Epithelial cell of proximal tubule (primary cell): ENCODE measurements at regions not wholly inside any gene's neighbourhood (a gene's known extent, or its start where the extent isn't known, plus 50 kb on each side); places are given as distances from the start of the nearest gene placed in this dataset.

Experiments
- DNase-seq: peaks from one replicate; pipeline ENCODE4 v3.0.0-alpha.2; 2011; ENCODE audit warnings: low read depth
- H3K4me3 ChIP-seq: 2 replicates; pipeline ENCODE4 v1.5.1; 2011; ENCODE audit warnings: low read depth, mild to moderate bottlenecking, low read length
- TF ChIP-seq, protein P1 (sequence below): conservative IDR thresholded peaks from 2 replicates; pipeline ENCODE4 v1.5.1; 2012; ENCODE audit warnings: low read depth, mild to moderate bottlenecking, low read length

DNA sequence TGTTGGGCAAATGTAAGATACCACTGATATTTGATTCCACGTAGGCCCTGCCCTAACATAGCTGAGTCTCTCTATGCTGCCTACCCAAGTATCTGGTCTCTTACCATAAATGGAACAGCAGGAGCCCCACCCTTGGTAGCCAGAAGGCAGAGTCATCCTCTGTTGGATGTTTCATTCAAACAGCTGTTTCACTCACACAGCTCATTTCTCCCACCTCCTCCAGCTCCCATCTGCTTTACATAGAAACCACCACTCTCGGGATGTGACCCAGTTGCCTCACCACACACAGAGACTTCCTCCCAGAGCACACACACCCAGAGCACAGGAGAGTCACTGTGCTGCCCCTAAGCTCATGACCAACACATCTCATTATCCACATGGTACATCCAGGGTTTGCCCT, 165.3 kb downstream of the TMEM167A start:
- H3K4me3 ChIP-seq: no peak overlapping the region
- TF ChIP-seq, protein P1, sequence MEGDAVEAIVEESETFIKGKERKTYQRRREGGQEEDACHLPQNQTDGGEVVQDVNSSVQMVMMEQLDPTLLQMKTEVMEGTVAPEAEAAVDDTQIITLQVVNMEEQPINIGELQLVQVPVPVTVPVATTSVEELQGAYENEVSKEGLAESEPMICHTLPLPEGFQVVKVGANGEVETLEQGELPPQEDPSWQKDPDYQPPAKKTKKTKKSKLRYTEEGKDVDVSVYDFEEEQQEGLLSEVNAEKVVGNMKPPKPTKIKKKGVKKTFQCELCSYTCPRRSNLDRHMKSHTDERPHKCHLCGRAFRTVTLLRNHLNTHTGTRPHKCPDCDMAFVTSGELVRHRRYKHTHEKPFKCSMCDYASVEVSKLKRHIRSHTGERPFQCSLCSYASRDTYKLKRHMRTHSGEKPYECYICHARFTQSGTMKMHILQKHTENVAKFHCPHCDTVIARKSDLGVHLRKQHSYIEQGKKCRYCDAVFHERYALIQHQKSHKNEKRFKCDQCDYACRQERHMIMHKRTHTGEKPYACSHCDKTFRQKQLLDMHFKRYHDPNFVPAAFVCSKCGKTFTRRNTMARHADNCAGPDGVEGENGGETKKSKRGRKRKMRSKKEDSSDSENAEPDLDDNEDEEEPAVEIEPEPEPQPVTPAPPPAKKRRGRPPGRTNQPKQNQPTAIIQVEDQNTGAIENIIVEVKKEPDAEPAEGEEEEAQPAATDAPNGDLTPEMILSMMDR: no peak
- DNase-seq: no peak

DNA sequence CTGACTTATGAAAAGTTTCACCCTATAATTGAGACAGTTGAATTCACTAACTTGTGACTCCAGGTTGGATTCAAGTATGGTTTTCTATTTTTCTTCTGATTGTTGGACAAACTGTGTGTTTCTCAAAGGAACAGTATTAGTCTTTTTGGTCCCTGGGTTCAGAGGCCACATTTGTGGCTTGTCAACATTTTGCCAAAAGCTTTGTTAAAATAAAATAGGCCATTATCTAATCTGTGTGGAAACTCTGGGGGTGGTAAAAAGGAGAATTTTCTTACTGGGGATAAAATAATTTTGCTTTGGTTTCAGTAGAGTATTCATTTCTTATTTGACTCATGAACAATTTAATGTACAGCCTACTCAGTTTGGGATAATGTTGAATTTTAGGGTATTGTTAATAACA, 166.3 kb downstream of the TMEM167A start:
- TF ChIP-seq, protein P1: no peak
- no peak overlapping the region for H3K4me3 ChIP-seq
- DNase-seq: no peak

DNA sequence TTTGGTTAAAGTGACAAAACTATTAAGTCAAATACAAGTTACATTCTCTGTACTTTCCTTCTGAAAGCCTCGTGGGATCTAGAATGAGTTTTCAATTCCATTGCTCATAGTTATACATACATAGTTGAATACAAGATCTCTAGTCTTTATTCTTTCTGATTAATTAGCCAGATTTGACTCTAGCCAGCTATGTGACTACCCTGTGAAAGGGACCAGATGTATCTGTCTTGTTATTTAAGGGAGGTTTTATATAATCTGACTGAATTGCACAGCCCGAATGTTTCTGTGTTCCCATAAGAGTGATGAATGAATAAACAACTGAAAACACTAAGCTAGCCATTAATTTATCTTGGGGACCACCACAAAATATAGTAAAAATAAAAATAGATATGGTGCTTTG, 166.7 kb downstream of the TMEM167A start:
- no peak overlapping the region for H3K4me3 ChIP-seq
- TF ChIP-seq, protein P1: no peak
- no peak for DNase-seq

DNA sequence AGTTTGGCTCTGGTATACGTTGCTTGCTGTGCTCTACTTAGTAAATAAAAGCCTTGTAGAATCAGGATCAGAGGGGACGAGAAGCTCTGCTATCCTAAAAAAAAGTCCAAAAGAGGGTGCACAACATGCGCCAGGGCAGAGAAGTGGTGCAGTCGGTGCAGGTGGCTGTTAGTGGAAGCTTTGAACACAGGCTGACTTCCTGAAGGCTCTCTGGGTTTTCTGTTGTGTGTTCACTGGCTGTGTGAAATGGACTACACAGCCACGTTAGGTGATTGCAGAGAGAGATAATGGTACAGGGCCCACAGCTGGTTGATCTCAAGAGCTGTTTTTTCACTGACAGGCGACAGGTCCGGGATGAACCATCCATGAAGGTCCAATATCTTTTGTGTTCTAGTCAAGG, 167.4 kb downstream of the TMEM167A start:
- no peak for DNase-seq
- H3K4me3 ChIP-seq: no peak overlapping the region
- TF ChIP-seq, protein P1: no peak

DNA sequence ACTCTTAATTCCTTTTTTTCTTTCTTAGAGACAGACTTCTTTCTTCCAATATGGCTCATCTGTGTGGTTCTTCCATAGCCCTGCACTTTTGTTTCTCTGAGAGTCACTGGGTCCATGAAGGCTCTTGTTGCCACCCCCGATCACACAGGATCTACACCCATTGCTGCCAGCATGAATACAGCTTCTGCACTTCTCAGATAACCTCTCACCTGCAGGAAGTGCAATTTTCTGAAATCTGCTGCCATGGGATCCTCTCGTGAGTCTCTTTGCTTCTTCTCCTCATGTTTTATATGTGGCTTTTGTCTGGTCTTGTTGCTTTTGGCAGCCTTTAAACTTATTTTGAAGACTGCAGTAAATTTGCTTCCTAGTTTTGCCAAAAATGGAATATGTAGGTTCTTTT, 171.2 kb downstream of the TMEM167A start:
- DNase-seq: no peak
- no peak overlapping the region for H3K4me3 ChIP-seq
- TF ChIP-seq, protein P1: no peak

DNA sequence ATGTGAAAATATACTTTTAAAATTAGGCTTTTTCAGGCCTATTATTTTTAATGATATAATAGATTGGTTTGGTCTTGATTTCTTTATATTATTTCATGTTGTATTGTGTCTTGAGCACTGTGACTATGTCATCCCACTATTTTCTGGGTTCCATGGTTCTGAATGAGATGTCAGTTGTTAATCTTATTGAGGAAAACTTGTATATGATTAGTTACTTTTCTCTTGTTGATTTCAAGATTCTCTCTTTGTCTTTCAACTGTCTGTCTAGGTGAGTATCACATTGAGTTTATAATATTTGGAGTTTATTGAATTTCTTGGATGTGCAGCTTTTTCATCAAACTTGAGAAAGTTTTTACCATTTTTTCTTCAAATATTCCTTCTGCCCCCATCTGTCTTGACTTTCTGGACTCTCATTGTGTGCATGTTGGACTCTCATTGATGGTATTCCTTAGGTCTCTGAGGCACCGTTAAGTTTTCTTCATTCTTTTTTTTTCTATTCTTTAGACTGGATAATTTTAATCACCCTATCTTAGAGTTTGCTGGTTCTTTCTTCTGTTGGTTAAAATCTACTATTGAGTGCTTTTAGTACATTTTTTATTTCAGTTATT, 175.8 kb downstream of the TMEM167A start:
- TF ChIP-seq, protein P1: no peak
- no peak for DNase-seq
- no peak overlapping the region for H3K4me3 ChIP-seq

DNA sequence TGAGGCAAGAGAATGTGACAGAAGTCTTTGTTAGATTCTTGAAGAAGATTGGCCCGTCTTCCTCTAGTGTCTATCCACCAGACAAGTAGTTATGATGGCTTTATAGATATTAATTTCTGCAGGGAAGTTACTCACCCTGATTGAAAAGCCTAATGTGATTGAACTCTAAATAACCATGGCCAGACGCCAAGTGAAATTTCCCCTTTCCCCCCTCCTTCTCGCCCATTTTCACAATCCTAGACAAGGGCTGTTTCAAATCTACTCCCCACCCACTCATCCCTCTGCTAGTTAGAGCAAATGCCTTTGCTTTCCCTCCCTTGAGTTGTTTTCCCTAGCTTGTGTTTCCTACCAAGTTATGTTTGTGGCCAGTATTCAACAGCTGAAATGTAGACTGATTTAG, 182.5 kb downstream of the TMEM167A start:
- no peak for DNase-seq

More for the DNA sequence above, 182.5 kb downstream of the TMEM167A start:
- H3K4me3 ChIP-seq: no peak overlapping the region
- TF ChIP-seq, protein P1: no peak
